Lower lobe of right lung (tissue), 2 donors: ENCODE measurements at regions not wholly inside any gene's neighbourhood (a gene's known extent, or its start where the extent isn't known, plus 50 kb on each side); places are given as distances from the start of the nearest gene placed in this dataset.

Experiments used
- ATAC-seq, 2 donors: fragments of 200-7000 bp; cut with Tn5 transposase; one replicate each; pipeline ENCODE4 v1.9.1; 2020 to 2022; ENCODE audit warnings: mild to moderate bottlenecking in 2 of 2, moderate library complexity in 2 of 2
- DNase-seq: peaks from one replicate; pipeline ENCODE4 v3.0.0-alpha.2; 2020
- H3K27ac ChIP-seq: fragments of 200-600 bp; one replicate; pipeline ENCODE4 v1.8.0; 2022
- H3K27me3 ChIP-seq: fragments of 200-600 bp; one replicate; pipeline ENCODE4 v1.8.0; 2022; ENCODE audit warnings: low read depth
- H3K36me3 ChIP-seq: fragments of 200-600 bp; one replicate; pipeline ENCODE4 v1.8.0; 2022; ENCODE audit warnings: mild to moderate bottlenecking
- H3K4me1 ChIP-seq: fragments of 200-600 bp; one replicate; pipeline ENCODE4 v1.8.0; 2022
- H3K4me3 ChIP-seq: fragments of 200-600 bp; one replicate; pipeline ENCODE4 v1.8.0; 2022; ENCODE audit warnings: mild to moderate bottlenecking
- H3K9me3 ChIP-seq: fragments of 200-600 bp; one replicate; pipeline ENCODE4 v1.8.0; 2022
- CTCF ChIP-seq: fragments of 200-600 bp; IDR thresholded peaks from one replicate; pipeline ENCODE4 v1.8.0; 2022; ENCODE audit warnings: antibody characterized with exemption, mild to moderate bottlenecking
- intact Hi-C: fragments of 100-400 bp; cut with DNase I; formaldehyde crosslinking; loops from one replicate; pipeline ENCODE4 v1.11.0; 2022
- donor health status: DM: no; HTN: yes; CAD: no; lungs with severe emphysema.

DNA sequence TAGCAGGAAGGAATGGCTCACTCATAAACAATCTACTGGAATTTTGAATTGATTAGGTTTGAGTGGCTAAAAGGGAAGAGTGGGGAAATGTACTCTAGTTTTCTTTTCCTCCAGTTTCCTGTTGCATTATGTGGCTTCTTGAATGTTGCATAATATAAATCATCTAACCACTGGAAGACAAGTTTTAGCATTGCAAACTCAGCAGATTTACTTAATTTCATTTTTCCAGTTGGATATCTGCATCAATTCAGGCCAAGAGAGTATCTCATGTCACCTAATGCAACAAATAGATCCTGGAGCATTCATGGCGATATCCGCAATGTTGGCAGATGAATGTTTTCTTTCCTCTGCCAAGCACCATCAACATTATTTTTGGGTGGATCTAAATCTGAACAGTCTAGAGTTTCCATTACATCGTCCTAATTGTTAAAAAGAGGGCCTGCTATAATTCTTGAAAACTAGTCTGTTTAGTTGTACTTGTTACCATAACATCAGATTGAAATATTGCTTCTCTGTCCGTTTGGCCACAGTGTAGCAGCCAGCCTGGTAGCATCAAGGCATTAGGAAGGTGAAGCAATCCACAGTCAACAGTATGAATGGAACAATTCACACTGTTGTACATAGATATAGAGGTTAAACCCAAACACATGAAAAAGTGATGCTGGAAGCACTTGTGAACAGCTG is 544.2 kb downstream of the ETNK1 start:
- Histone ChIP-seq H3K27me3 (no peaks in the 10 kb centered on the region), H3K9me3 (no peaks in the 10 kb centered on the region), H3K4me1 (no peaks in the 10 kb centered on the region), H3K4me3 (no peak overlapping the region), H3K36me3 (no peaks in the 10 kb centered on the region), H3K27ac (no peak overlapping the region)
- no peak for DNase-seq
- no peak for TF ChIP-seq CTCF
- intact Hi-C loops, result no loop called here
- ATAC-seq, result no peak

GRCh38 chr12:23169696-23170013 is 544.7 kb downstream of the ETNK1 start:
- H3K27me3 ChIP-seq, result no peaks in the 10 kb centered on the region
- intact Hi-C loops, result no loop called here

GRCh38 chr12:23174917-23175316 is 549.9 kb downstream of the ETNK1 start:
- Histone ChIP-seq H3K9me3 (no peaks in the 10 kb centered on the region), H3K4me1 (no peaks in the 10 kb centered on the region), H3K27ac (no peak overlapping the region), H3K4me3 (no peak overlapping the region), H3K27me3 (no peaks in the 10 kb centered on the region), H3K36me3 (no peaks in the 10 kb centered on the region)
- ATAC-seq, result no peak
- TF ChIP-seq CTCF, result no peak
- DNase-seq, result no peak
- intact Hi-C loops, result no loop called here

More at GRCh38 chr12:23169696-23170013, 544.7 kb downstream of the ETNK1 start:
- Histone ChIP-seq H3K27ac (no peak overlapping the region), H3K4me3 (no peak overlapping the region), H3K4me1 (no peaks in the 10 kb centered on the region), H3K36me3 (no peaks in the 10 kb centered on the region), H3K9me3 (no peaks in the 10 kb centered on the region)
- no peak for TF ChIP-seq CTCF
- DNase-seq (no peak), ATAC-seq (no peak)

GRCh38 chr12:23185346-23185745 is 560.4 kb downstream of the ETNK1 start:
- intact Hi-C loops, result no loop called here
- TF ChIP-seq CTCF, result no peak
- Histone ChIP-seq H3K4me1 (no peaks in the 10 kb centered on the region), H3K27me3 (no peaks in the 10 kb centered on the region), H3K36me3 (no peaks in the 10 kb centered on the region), H3K4me3 (no peak overlapping the region), H3K27ac (no peak overlapping the region), H3K9me3 (no peaks in the 10 kb centered on the region)
- DNase-seq (no peak), ATAC-seq (no peak)

DNA sequence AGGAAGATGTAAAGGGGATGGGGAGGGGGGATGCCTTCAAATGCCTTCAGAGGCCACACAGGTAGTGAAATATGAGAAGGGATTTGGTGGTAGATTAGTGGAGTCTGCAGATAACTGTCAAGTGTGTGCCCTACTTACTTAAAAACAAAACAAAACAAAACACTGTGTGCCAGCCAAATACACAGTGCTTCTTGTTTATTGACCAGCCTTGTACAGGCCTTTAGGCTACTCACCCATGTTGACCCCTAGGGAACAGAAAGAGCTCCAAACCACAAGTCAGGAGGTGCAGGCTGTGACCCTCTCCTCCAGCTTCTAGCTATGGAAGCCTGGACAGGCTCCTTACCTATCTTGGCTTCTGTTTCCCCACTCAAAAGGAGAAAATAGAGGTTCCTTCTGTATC is 562.0 kb downstream of the ETNK1 start:
- H3K9me3 ChIP-seq, result no peaks in the 10 kb centered on the region
- H3K27me3 ChIP-seq, result no peaks in the 10 kb centered on the region
- H3K4me3 ChIP-seq, result no peak overlapping the region
- TF ChIP-seq CTCF, result no peak
- H3K4me1 ChIP-seq, result no peaks in the 10 kb centered on the region
- H3K27ac ChIP-seq, result no peak overlapping the region
- intact Hi-C loops, result no loop called here
- DNase-seq (no peak), ATAC-seq (no peak)
- H3K36me3 ChIP-seq, result no peaks in the 10 kb centered on the region

- Histone ChIP-seq H3K4me1 (no peaks in the 10 kb centered on the region), H3K9me3 (no peaks in the 10 kb centered on the region), H3K36me3 (no peaks in the 10 kb centered on the region), H3K27ac (no peak overlapping the region), H3K27me3 (no peaks in the 10 kb centered on the region), H3K4me3 (no peak overlapping the region)
- intact Hi-C loops, result no loop called here
- DNase-seq, result no peak
- TF ChIP-seq CTCF, result no peak
- ATAC-seq, result no peak
These were observed 568.6 kb downstream of the ETNK1 start for GRCh38 chr12:23193552-23193951.
